ENCODE measurements at regions not wholly inside any gene's neighbourhood (a gene's known extent, or its start where the extent isn't known, plus 50 kb on each side); places are given as distances from the start of the nearest gene placed in this dataset.

- Histone ChIP-seq H3K27ac (ENCODE audit: low read depth, low read length, poor library complexity, severe bottlenecking) (no peak overlapping the region), H3K4me1 (ENCODE audit: insufficient read depth, low read length, poor library complexity, severe bottlenecking) (no peaks in the 10 kb centered on the region), H3K9me3 (ENCODE audit: low read depth, low read length, poor library complexity, severe bottlenecking) (peaks cover 6% of the 10 kb centered on the region), H3K27me3 (replicated peaks; ENCODE audit: insufficient read depth, low read depth, low read length, poor library complexity) (no peaks in the 10 kb centered on the region), H3K4me3 (ENCODE audit: low read depth, low read length, poor library complexity, severe bottlenecking) (no peak overlapping the region), H3K36me3 (ENCODE audit: insufficient read depth, low read length, poor library complexity, severe bottlenecking) (no peaks in the 10 kb centered on the region)
- POLR2A ChIA-PET (ENCODE audit: low non-redundant PET), result no interaction called here
- BruUV-seq (replicated peaks), result no TSS peak
- intact Hi-C loops (cut with micrococcal nuclease; ENCODE audit: unreplicated experiment), result no loop called here
- no peak for DNase-seq (ENCODE audit: low spot score)
- CTCF ChIA-PET, result no interaction called here
- TF ChIP-seq CTCF (conservative IDR thresholded peaks at IDR 0.05; ENCODE audit: low read depth, low read length) (no peak), EZH2 (IDR thresholded peaks at IDR 0.05; ENCODE audit: borderline replicate concordance, low read depth, low read length, poor library complexity, severe bottlenecking) (no peak)
Observed at GRCh38 chr4:100894339-100894870, 376.6 kb upstream of the EMCN start.

DNA sequence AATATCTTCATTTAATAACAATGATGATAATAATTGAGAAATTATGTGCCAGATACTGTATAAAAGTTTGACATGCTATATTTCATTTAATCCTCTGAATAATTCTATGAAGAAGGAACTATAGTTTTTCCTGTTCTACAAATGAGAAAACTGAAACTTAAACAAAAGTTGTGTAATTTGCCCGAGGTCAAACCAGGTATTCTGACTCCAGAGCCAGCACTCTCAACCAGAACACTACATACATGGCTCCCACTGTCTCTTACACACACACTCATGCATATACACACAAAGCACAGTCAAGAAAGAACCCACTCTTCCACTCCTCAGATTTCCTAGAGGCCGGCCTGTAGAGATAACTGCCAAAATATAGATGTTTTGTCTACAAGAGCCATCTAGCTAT is 374.0 kb upstream of the EMCN start:
- no peak for DNase-seq (ENCODE audit: low spot score)
- intact Hi-C loops (cut with micrococcal nuclease; ENCODE audit: unreplicated experiment), result no loop called here
- ChIA-PET POLR2A (ENCODE audit: low non-redundant PET) (no interaction called here), CTCF (no interaction called here)
- Histone ChIP-seq H3K4me3 (ENCODE audit: low read depth, low read length, poor library complexity, severe bottlenecking) (no peak overlapping the region), H3K36me3 (ENCODE audit: insufficient read depth, low read length, poor library complexity, severe bottlenecking) (no peaks in the 10 kb centered on the region), H3K27me3 (replicated peaks; ENCODE audit: insufficient read depth, low read depth, low read length, poor library complexity) (no peaks in the 10 kb centered on the region), H3K4me1 (ENCODE audit: insufficient read depth, low read length, poor library complexity, severe bottlenecking) (no peaks in the 10 kb centered on the region), H3K9me3 (ENCODE audit: low read depth, low read length, poor library complexity, severe bottlenecking) (peaks cover 6% of the 10 kb centered on the region), H3K27ac (ENCODE audit: low read depth, low read length, poor library complexity, severe bottlenecking) (no peak overlapping the region)
- no TSS peak for BruUV-seq (replicated peaks)
- TF ChIP-seq CTCF (conservative IDR thresholded peaks at IDR 0.05; ENCODE audit: low read depth, low read length) (no peak), EZH2 (IDR thresholded peaks at IDR 0.05; ENCODE audit: borderline replicate concordance, low read depth, low read length, poor library complexity, severe bottlenecking) (no peak)

DNA sequence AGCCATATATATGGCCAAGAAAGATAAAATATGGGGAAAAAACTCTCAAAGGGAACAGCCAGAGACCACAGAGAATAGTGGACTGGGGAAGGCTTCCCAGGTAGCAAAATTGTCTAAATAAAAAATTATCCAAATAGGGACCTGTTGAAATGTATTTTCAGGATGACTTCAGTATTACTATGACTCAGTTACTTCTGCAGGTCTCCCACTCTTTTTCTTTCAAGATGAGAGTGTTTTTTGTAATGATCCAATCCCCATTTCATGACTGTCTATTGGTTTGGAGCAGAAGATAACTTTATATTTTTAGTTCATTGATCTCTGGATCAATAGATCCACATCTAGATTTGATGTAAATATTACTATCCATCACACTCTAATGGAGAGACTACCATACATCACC is 372.1 kb upstream of the EMCN start:
- no peak overlapping the region for H3K27ac ChIP-seq (ENCODE audit: low read depth, low read length, poor library complexity, severe bottlenecking)
- no peak for DNase-seq (ENCODE audit: low spot score)
- intact Hi-C loops (cut with micrococcal nuclease; ENCODE audit: unreplicated experiment), result no loop called here
- ChIA-PET POLR2A (ENCODE audit: low non-redundant PET) (no interaction called here), CTCF (no interaction called here)
- no peaks in the 10 kb centered on the region for H3K27me3 ChIP-seq (replicated peaks; ENCODE audit: insufficient read depth, low read depth, low read length, poor library complexity)
- H3K4me3 ChIP-seq (ENCODE audit: low read depth, low read length, poor library complexity, severe bottlenecking), result no peak overlapping the region
- no peaks in the 10 kb centered on the region for H3K4me1 ChIP-seq (ENCODE audit: insufficient read depth, low read length, poor library complexity, severe bottlenecking)
- BruUV-seq (replicated peaks), result no TSS peak
- TF ChIP-seq EZH2 (IDR thresholded peaks at IDR 0.05; ENCODE audit: borderline replicate concordance, low read depth, low read length, poor library complexity, severe bottlenecking) (no peak), CTCF (conservative IDR thresholded peaks at IDR 0.05; ENCODE audit: low read depth, low read length) (no peak)
- H3K36me3 ChIP-seq (ENCODE audit: insufficient read depth, low read length, poor library complexity, severe bottlenecking), result no peaks in the 10 kb centered on the region
- H3K9me3 ChIP-seq (ENCODE audit: low read depth, low read length, poor library complexity, severe bottlenecking), result peaks cover 6% of the 10 kb centered on the region
